C4-2B (cell line): ENCODE measurements at regions not wholly inside any gene's neighbourhood (a gene's known extent, or its start where the extent isn't known, plus 50 kb on each side); places are given as distances from the start of the nearest gene placed in this dataset.

Experiments
- CTCF ChIP-seq: fragments of 450-650 bp; conservative IDR thresholded peaks from 2 replicates; pipeline ENCODE4 v1.5.1; 2017; ENCODE audit warnings: mild to moderate bottlenecking
- ZFX ChIP-seq: fragments of 450-650 bp; IDR thresholded peaks from 2 replicates; pipeline ENCODE4 v1.6.1; 2017

- no peak for TF ChIP-seq CTCF
- TF ChIP-seq ZFX: no peak
These were observed 240.6 kb downstream of the FOXL1 start for GRCh38 chr16:86818671-86819532.
